GM13977 (cell line): ENCODE measurements at regions not wholly inside any gene's neighbourhood (a gene's known extent, or its start where the extent isn't known, plus 50 kb on each side); places are given as distances from the start of the nearest gene placed in this dataset.

ENCODE experiments used
- DNase-seq: peaks from one replicate; pipeline ENCODE4 v3.0.0; 2012; ENCODE audit warnings: low spot score
- CTCF ChIP-seq: IDR thresholded peaks from 2 replicates; pipeline ENCODE4 v1.5.1; 2012; ENCODE audit warnings: mild to moderate bottlenecking, control low read depth; ENCODE audit not compliant: insufficient read depth; ENCODE audit errors: extremely low read depth, missing control alignments
- in situ Hi-C: fragments of 300-500 bp; cut with MboI; formaldehyde crosslinking; loops from one replicate; pipeline ENCODE4 v1.12.0; 2022; ENCODE audit warnings: low sequenced_read_pairs, low pct_unique_long_range_greater_than_20kb, mixed read lengths, inconsistent platforms; ENCODE audit not compliant: unreplicated experiment

DNA sequence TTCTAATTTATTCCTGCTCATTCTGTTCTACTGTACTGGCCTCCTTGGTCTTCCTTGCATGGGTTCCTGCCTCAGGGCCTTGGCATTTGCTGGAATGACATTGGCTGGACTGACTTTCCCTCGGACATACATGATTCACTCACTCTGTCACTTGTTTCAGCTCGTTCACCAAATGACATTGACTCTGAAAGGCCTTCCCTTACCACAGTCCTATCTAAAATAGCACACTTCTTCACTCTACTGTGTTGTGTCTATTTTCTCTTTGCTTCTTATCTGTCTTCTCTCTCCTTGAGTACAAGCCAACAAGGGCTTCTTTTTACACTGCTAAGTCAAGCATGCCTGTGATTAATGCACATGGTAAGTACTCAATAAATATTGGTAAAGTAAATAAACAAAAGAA is 65.6 kb downstream of the SCG2 start:
- no peak for TF ChIP-seq CTCF
- no peak for DNase-seq
- in situ Hi-C loops = no loop called here

GRCh38 chr2:223537115-223537514 is 65.0 kb downstream of the SCG2 start:
- TF ChIP-seq CTCF = no peak
- DNase-seq = no peak
- in situ Hi-C loops = no loop called here

- no peak for TF ChIP-seq CTCF
- no peak for DNase-seq
- in situ Hi-C loops = no loop called here
Observed at GRCh38 chr2:223537651-223538601, 64.2 kb downstream of the SCG2 start.

DNA sequence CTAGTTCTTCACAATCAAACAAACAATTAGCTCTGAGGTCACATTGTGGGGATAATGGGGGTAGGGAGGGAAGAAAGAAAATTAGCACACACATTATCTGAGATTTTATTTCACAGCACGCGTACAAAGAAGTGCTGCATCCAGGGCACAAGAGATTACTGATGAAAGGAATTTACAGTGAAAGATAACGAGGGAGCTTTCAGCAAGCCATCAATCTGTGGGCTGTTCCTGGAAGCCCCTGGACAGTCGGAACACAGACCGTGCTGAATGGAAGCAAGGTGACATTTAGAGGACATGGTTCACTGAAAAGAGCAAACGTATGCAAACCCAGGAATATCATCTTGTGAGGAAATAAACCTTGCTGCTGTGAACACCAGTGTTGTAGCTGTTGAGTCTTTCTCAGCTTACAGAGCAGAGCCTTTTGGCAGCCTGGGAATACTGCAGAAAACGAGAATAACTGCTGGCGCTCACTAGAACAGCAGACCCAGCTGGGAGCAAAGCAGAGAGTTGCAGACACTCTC is 63.2 kb downstream of the SCG2 start:
- in situ Hi-C loops = no loop called here
- TF ChIP-seq CTCF = no peak
- no peak for DNase-seq

DNA sequence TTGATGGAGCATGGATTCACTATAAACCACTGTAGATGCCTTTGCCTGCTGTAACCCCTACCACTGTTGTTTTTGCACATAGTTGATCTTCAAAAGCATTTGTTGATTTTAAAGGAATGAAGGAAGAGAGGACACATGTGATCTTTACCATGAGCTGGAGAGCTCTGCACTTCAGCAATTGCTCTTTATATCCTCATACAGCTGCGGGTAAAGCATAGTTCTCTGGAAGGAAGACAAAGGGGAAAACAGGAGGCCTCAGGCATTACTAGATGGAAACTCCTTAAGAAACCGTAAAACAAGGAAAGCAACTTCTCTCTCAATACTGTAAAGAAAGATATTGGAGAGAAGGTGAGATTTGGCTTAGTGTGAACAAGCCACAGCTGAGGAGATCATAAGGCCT is 60.6 kb downstream of the SCG2 start:
- TF ChIP-seq CTCF = no peak
- no peak for DNase-seq
- in situ Hi-C loops = no loop called here

- in situ Hi-C loops = no loop called here
- no peak for TF ChIP-seq CTCF
- no peak for DNase-seq
Observed at GRCh38 chr2:223542501-223542900, 59.7 kb downstream of the SCG2 start.
